Prostate gland (tissue), 2 donors: ENCODE measurements at regions not wholly inside any gene's neighbourhood (a gene's known extent, or its start where the extent isn't known, plus 50 kb on each side); places are given as distances from the start of the nearest gene placed in this dataset.

Experiments
- CTCF ChIP-seq, 4 experiments: fragments of 200-600 bp in 2 of 4; fragments of 450-650 bp in 2 of 4; sonication (generic) in 2 of 4; IDR thresholded peaks; 1 replicate in 3 of 4; 2 replicates in 1 of 4; pipeline ENCODE4 v1.5.1; 2016 to 2019; ENCODE audit warnings: antibody characterized with exemption in 4 of 4, mild to moderate bottlenecking in 2 of 4, moderate library complexity in 2 of 4
- POLR2A ChIP-seq: fragments of 450-650 bp; IDR thresholded peaks from one replicate; pipeline ENCODE4 v1.6.1; 2016; ENCODE audit warnings: antibody characterized with exemption, mild to moderate bottlenecking

- TF ChIP-seq CTCF (IDR thresholded peaks at IDR 0.05) = no peak
- TF ChIP-seq POLR2A = no peak
Observed at GRCh38 chr12:89781156-89781555, 72.5 kb upstream of the ATP2B1 start.
